ENCODE measurements at regions not wholly inside any gene's neighbourhood (a gene's known extent, or its start where the extent isn't known, plus 50 kb on each side); places are given as distances from the start of the nearest gene placed in this dataset.

DNA sequence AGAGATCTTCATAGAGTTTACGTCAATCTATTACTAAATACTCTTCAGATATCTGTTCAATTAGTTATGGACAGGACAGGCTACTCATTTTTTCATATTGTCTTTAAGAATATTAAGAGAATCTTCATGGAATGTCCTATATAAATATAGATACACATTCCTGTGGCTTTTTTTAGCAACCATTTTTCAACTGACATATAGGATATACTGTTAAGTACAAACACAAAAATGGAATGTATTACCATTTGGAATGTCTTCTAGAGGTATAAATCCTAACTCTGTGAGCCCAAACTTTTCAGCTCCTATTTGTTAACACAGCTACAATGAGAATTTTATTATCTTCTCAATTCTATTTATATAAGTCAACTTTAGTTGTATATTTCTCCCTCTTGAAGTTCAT is 239.6 kb upstream of the DEFB112 start:
- H3K4me1 Mint-ChIP-seq (ENCODE audit: low read depth) = no peaks in the 10 kb centered on the region
- no peaks in the 10 kb centered on the region for H3K27me3 Mint-ChIP-seq (ENCODE audit: low read depth)
- no peak overlapping the region for H3K27ac Mint-ChIP-seq
- intact Hi-C loops (cut with micrococcal nuclease) = no loop called here
- H3K36me3 Mint-ChIP-seq (ENCODE audit: low read depth) = no peaks in the 10 kb centered on the region
- no peak overlapping the region for H3K4me3 Mint-ChIP-seq (ENCODE audit: low read depth)
- H3K9me3 Mint-ChIP-seq = peaks cover 8% of the 10 kb centered on the region
- DNase-seq (ENCODE audit: low spot score) = no peak

DNA sequence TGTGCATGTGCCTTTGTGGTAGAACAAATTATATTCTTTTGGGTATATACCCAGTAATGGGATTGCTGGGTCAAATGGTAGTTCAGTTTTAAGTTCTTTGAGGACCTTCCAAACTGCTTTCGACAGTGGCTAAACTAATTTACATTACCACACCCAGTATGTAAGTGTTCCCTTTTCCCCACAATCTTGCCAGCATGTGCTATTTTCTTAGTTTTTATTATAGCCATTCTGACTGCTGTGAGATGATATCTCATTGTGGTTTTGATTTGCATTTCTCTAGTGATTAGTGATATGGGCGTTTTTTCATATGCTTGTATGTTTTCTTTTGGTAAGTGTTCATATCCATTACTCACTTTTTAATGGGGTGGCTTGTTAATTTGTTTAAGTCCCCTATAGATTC is 251.6 kb upstream of the DEFB112 start:
- H3K27ac Mint-ChIP-seq = no peak overlapping the region
- peaks cover 24% of the 10 kb centered on the region for H3K9me3 Mint-ChIP-seq
- no peaks in the 10 kb centered on the region for H3K4me1 Mint-ChIP-seq (ENCODE audit: low read depth)
- intact Hi-C loops (cut with micrococcal nuclease) = no loop called here
- H3K27me3 Mint-ChIP-seq (ENCODE audit: low read depth) = no peaks in the 10 kb centered on the region
- DNase-seq (ENCODE audit: low spot score) = no peak
- no peak overlapping the region for H3K4me3 Mint-ChIP-seq (ENCODE audit: low read depth)
- H3K36me3 Mint-ChIP-seq (ENCODE audit: low read depth) = no peaks in the 10 kb centered on the region

DNA sequence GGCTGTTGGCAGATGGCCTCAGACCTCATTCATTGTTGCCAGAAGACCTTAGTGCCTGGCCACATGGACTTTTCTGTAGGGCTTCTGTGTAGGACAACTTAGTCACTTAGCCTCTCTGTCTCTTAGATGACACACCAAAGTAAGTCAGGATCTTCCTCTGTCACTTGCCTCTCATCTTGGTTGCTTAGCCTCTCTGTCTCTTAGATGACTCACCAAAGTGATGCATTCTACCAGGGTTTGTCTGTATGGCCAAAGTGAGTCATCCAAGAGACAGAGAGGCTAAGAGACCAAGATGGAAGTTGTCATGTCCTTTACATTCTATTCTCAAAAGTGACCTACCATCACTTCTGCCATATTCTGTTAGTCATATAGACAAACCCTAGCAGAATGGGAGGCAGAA is 255.9 kb upstream of the DEFB112 start:
- H3K36me3 Mint-ChIP-seq (ENCODE audit: low read depth) = no peaks in the 10 kb centered on the region
- intact Hi-C loops (cut with micrococcal nuclease) = no loop called here
- H3K4me3 Mint-ChIP-seq (ENCODE audit: low read depth) = no peak overlapping the region
- H3K9me3 Mint-ChIP-seq = peaks cover 20% of the 10 kb centered on the region
- H3K27me3 Mint-ChIP-seq (ENCODE audit: low read depth) = no peaks in the 10 kb centered on the region
- H3K4me1 Mint-ChIP-seq (ENCODE audit: low read depth) = no peaks in the 10 kb centered on the region
- H3K27ac Mint-ChIP-seq = no peak overlapping the region
- no peak for DNase-seq (ENCODE audit: low spot score)

DNA sequence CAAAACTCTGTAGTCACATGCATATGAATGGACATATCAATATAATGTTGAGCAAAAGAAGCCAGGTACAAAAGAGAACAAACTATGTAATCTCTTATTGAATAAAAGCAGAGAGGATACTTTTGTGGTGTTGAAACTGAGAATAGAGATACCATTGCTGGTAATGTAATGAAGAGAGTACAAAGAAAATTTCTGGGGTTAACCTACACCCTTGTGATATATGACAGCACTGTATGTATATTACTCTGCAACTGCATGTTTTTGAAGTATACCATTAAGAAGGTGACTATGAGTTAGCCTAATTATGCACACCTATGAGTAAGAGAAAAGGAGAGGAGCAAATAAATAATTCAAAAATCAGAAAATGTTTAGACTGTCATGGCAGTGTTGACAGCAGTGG is 268.8 kb upstream of the DEFB112 start:
- H3K27me3 Mint-ChIP-seq (ENCODE audit: low read depth) = no peaks in the 10 kb centered on the region
- H3K4me3 Mint-ChIP-seq (ENCODE audit: low read depth) = no peak overlapping the region
- intact Hi-C loops (cut with micrococcal nuclease) = no loop called here
- H3K36me3 Mint-ChIP-seq (ENCODE audit: low read depth) = no peaks in the 10 kb centered on the region
- H3K9me3 Mint-ChIP-seq = peaks cover 2% of the 10 kb centered on the region
- no peak for DNase-seq (ENCODE audit: low spot score)
- no peaks in the 10 kb centered on the region for H3K4me1 Mint-ChIP-seq (ENCODE audit: low read depth)
- no peak overlapping the region for H3K27ac Mint-ChIP-seq

DNA sequence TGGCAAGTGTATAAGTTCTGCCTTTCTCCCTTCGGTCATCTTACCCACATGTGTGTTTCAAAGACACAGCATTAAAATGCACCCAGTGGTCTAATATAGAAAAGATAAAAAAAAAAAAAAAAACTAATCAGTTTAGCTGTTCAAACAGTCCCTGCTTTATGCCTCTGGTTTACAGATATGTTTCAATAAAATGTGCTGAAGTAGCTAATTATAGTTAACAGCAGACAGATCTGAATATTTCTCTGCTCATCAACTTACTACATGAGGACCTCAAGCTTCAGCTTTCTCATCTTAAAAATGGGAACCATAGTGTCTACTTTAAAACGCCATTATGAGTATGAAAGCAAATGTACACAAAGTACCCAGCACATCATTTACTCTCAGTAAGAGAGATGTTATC is 280.6 kb upstream of the DEFB112 start:
- DNase-seq (ENCODE audit: low spot score) = no peak
- no peak overlapping the region for H3K27ac Mint-ChIP-seq
- no peaks in the 10 kb centered on the region for H3K4me1 Mint-ChIP-seq (ENCODE audit: low read depth)
- no peak overlapping the region for H3K4me3 Mint-ChIP-seq (ENCODE audit: low read depth)
- intact Hi-C loops (cut with micrococcal nuclease) = no loop called here
- H3K9me3 Mint-ChIP-seq = peaks cover 44% of the 10 kb centered on the region
- no peaks in the 10 kb centered on the region for H3K27me3 Mint-ChIP-seq (ENCODE audit: low read depth)
- no peaks in the 10 kb centered on the region for H3K36me3 Mint-ChIP-seq (ENCODE audit: low read depth)

DNA sequence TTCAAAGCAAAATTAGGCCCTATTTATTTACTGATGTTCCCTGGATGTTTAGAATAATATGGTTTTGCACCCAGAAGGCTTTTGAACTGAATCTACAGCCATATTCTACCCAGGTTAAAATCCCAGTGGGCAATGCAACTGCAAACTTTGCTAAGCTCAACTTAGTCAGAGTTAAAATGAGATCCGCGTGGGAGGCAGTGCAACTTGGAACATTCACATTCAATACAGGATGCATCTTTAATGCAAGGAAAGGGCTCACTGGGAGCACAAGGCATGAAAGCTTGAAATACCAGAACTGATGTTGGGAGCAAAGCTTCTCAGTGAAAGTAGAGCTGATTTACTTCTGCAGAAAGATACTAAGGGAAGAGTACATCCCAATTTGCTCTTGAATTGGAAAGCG is 281.2 kb upstream of the DEFB112 start:
- Mint-ChIP-seq H3K36me3 (ENCODE audit: low read depth) (no peaks in the 10 kb centered on the region), H3K27ac (no peak overlapping the region), H3K4me3 (ENCODE audit: low read depth) (no peak overlapping the region), H3K9me3 (peaks cover 38% of the 10 kb centered on the region), H3K27me3 (ENCODE audit: low read depth) (no peaks in the 10 kb centered on the region), H3K4me1 (ENCODE audit: low read depth) (no peaks in the 10 kb centered on the region)
- no peak for DNase-seq (ENCODE audit: low spot score)
- intact Hi-C loops (cut with micrococcal nuclease) = no loop called here

DNA sequence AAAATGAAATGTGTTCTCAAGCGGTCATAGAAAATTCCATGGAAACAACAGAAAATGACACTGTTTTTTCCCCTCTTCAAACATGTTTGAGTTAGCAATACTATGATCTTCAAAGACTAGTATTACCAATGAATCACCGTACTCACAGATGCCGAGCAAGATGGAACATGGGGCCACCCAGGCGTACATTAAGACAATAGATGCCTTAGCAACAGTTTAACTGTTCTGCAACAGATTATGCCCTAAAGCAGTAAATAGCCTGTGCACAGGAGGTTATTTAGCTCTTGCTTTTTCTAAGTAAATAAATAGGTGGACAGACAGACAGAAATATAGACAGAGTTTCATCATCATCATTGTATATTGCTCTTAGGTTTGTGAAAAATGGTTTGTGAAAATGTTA is 284.0 kb upstream of the DEFB112 start:
- Mint-ChIP-seq H3K36me3 (ENCODE audit: low read depth) (no peaks in the 10 kb centered on the region), H3K27me3 (ENCODE audit: low read depth) (no peaks in the 10 kb centered on the region), H3K27ac (no peak overlapping the region), H3K4me3 (ENCODE audit: low read depth) (no peak overlapping the region), H3K4me1 (ENCODE audit: low read depth) (no peaks in the 10 kb centered on the region), H3K9me3 (peaks cover 18% of the 10 kb centered on the region)
- intact Hi-C loops (cut with micrococcal nuclease) = no loop called here
- no peak for DNase-seq (ENCODE audit: low spot score)

DNA sequence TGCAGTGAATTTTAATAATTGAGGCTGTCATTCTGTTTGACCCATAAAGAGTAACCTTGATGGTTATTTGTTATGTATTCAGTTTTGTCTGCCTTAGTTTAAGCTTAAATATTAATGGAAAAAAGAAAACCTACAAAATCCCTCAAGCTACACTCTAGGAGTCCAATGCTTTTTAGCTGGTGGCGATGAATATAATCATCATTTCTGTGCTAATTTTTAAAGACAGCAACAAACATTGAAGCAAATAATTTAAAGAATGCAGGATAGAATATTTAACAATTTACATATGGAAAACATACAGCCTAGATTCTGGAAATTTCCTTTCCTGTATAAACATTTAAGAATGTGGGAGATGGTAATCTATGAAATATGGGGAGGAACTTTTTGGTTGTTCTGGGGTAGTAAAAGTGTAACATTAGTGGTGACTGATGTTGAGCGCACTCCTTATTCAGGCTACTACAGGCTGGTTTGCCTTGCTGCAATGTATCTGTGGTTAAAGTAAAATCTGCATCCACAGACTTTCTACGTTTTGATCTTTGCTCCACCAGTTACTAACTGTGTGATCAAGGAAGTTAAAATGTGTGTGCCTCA is 287.9 kb upstream of the DEFB112 start:
- Mint-ChIP-seq H3K36me3 (ENCODE audit: low read depth) (no peaks in the 10 kb centered on the region), H3K4me3 (ENCODE audit: low read depth) (no peak overlapping the region), H3K4me1 (ENCODE audit: low read depth) (no peaks in the 10 kb centered on the region), H3K27me3 (ENCODE audit: low read depth) (no peaks in the 10 kb centered on the region), H3K27ac (no peak overlapping the region), H3K9me3 (peaks cover 8% of the 10 kb centered on the region)
- DNase-seq (ENCODE audit: low spot score) = no peak
- intact Hi-C loops (cut with micrococcal nuclease) = no loop called here

DNA sequence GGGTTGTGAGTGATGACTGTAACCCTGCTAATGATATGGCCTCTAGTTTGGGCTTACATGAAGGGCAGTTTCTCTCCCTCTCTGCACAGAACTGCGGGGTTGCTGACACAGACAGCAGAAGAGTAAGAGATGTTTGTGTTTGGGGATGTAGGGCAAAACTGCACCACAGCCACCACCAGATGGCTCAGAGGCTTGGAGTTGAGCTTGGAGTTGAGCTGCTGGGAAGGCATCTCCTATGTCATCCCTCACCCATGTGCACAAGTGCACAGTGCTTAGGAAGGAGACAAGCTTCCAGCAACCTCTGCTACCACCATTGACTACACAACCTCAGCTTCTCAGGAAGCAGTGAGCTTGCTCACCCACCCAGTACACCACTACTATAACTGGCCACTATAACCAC is 303.9 kb upstream of the DEFB112 start:
- Mint-ChIP-seq H3K4me3 (ENCODE audit: low read depth) (no peak overlapping the region), H3K9me3 (peaks cover 37% of the 10 kb centered on the region), H3K36me3 (ENCODE audit: low read depth) (no peaks in the 10 kb centered on the region), H3K27me3 (ENCODE audit: low read depth) (no peaks in the 10 kb centered on the region), H3K4me1 (ENCODE audit: low read depth) (no peaks in the 10 kb centered on the region), H3K27ac (no peak overlapping the region)
- no peak for DNase-seq (ENCODE audit: low spot score)
- intact Hi-C loops (cut with micrococcal nuclease) = no loop called here

DNA sequence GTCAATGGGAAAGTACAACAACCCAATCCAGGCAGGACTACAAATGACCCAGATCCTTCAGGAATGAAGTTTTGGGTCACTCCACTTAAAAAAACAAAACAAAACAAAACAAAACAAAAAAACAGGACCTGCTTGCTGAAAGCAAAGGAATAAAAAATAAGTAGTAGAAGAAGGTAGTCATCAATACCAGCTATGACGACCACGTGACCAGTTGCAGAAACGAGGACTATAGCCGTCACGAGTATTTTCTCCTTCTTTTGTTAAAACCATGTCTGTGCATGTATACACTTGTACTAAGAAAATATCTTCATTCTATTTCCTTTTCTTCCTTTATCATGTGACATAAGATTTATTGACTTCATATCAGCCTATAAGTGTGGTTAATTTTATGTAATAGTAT is 308.4 kb upstream of the DEFB112 start:
- Mint-ChIP-seq H3K27me3 (ENCODE audit: low read depth) (no peaks in the 10 kb centered on the region), H3K27ac (no peak overlapping the region), H3K4me1 (ENCODE audit: low read depth) (no peaks in the 10 kb centered on the region), H3K9me3 (peaks cover 56% of the 10 kb centered on the region), H3K4me3 (ENCODE audit: low read depth) (no peak overlapping the region), H3K36me3 (ENCODE audit: low read depth) (no peaks in the 10 kb centered on the region)
- DNase-seq (ENCODE audit: low spot score) = no peak
- intact Hi-C loops (cut with micrococcal nuclease) = no loop called here

DNA sequence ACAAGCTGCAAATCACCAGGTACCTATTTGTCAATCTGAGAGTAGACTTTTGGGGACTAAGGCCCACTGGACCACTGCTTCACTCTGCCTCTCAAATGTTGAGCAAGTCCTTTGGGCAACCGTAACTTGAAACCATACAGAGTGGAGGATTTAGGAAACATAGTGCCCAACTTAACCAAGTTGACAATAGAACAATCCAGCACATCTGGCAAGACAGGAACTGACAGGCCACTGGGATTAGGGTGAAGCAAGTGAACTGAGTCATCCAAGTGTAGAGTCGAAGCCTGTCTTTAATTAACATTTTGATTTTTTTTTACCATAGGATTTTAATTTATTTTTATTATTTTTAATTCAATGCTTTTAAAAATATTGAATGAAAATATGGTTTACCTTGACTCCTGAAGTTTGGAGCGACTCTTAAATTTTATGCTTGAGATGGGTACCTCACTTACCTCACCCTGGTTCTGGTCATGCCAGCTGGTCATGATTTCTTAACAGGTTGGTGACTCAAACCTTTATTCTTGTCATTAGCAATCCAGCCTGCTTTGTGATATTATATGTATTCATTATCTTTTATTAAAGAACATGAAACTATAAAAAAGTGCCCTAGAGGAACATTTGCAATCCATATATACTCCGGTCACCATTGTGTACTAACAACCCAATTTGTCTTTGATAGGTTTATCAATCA is 312.1 kb upstream of the DEFB112 start:
- no peaks in the 10 kb centered on the region for H3K36me3 Mint-ChIP-seq (ENCODE audit: low read depth)
- H3K9me3 Mint-ChIP-seq = peaks cover 33% of the 10 kb centered on the region
- H3K27ac Mint-ChIP-seq = no peak overlapping the region
- H3K4me1 Mint-ChIP-seq (ENCODE audit: low read depth) = no peaks in the 10 kb centered on the region
- no peaks in the 10 kb centered on the region for H3K27me3 Mint-ChIP-seq (ENCODE audit: low read depth)
- no peak for DNase-seq (ENCODE audit: low spot score)
- intact Hi-C loops (cut with micrococcal nuclease) = no loop called here
- H3K4me3 Mint-ChIP-seq (ENCODE audit: low read depth) = no peak overlapping the region

DNA sequence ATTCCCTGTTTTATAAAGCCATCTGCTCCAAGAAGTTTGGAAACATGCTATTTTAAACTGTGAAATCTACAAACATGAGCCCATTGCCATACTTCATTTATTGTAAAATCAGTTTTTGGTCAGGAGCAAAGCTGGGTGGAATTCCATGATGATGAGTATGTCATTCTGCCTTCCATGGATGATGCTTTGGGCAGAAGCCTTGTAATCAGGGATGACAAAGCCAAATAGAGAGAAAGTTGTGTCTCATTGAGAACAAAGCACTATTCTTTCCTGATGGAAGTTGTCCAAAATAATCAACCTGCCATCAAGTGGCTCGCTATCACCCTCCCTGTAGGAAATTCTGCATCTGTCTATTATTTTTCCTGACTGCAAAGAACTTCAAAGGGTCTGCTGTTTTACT is 313.0 kb upstream of the DEFB112 start:
- H3K9me3 Mint-ChIP-seq = peaks cover 27% of the 10 kb centered on the region
- no peak overlapping the region for H3K4me3 Mint-ChIP-seq (ENCODE audit: low read depth)
- no peaks in the 10 kb centered on the region for H3K36me3 Mint-ChIP-seq (ENCODE audit: low read depth)
- H3K27ac Mint-ChIP-seq = no peak overlapping the region
- intact Hi-C loops (cut with micrococcal nuclease) = no loop called here
- no peaks in the 10 kb centered on the region for H3K27me3 Mint-ChIP-seq (ENCODE audit: low read depth)
- no peak for DNase-seq (ENCODE audit: low spot score)
- H3K4me1 Mint-ChIP-seq (ENCODE audit: low read depth) = no peaks in the 10 kb centered on the region

DNA sequence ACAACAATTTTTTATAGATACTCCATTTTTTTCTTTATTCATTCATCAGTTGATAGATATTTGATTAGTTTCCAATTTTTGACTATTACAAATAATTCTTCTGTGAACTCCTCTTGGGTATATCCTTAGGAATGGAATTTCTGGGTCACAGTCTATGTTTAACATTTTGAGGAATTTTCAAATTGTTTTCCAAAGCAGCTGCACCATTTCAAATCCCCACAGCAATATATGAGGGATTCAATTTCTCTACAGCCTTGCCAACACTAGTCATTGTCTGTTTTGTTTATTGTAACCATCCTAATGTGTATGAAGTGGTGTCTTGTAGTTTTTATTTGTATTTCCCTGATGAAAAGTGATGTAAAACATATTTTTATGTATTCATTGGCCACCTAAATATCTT is 320.3 kb upstream of the DEFB112 start:
- no peaks in the 10 kb centered on the region for H3K27me3 Mint-ChIP-seq (ENCODE audit: low read depth)
- H3K36me3 Mint-ChIP-seq (ENCODE audit: low read depth) = no peaks in the 10 kb centered on the region
- DNase-seq (ENCODE audit: low spot score) = no peak
- H3K4me1 Mint-ChIP-seq (ENCODE audit: low read depth) = no peaks in the 10 kb centered on the region
- peaks cover 3% of the 10 kb centered on the region for H3K9me3 Mint-ChIP-seq
- H3K4me3 Mint-ChIP-seq (ENCODE audit: low read depth) = no peak overlapping the region
- intact Hi-C loops (cut with micrococcal nuclease) = no loop called here
- H3K27ac Mint-ChIP-seq = no peak overlapping the region
